ENCODE measurements at regions not wholly inside any gene's neighbourhood (a gene's known extent, or its start where the extent isn't known, plus 50 kb on each side); places are given as distances from the start of the nearest gene placed in this dataset.

DNA sequence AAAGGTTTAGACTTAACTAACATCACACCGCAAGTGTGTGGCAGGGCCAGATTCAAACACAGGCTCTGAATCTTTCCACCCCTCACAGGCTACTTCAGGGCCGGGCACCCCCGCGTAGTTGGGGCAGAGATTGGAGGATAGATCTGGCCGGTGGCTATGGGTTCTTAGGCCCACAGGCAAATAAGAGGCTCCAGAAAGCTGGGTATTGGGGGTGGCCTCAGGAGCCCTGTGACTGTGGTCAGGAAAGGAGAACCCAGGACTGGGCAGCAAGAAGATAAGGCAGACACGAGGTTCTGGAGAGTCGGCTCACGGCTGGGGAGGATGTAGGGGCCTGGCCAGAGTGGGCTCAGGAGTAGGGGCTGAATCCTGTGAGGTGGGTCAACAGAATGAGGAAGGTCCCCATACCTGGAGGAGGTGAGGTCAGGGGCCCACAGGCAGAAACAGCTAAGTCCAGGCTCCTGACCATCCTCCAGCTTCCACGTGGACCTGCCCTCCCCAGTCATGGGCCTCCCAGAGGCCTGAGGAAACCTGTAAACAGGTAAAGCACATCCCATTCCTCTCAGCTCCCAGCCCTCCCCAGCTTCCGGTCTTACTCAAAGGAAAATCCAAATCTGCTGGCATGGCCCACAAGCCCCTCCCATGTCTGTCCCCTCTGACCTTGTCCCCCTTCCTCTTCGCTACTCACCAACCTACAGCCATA lies 306.2 kb downstream of the MATN1 start:
- DNase-seq, result no peak

DNA sequence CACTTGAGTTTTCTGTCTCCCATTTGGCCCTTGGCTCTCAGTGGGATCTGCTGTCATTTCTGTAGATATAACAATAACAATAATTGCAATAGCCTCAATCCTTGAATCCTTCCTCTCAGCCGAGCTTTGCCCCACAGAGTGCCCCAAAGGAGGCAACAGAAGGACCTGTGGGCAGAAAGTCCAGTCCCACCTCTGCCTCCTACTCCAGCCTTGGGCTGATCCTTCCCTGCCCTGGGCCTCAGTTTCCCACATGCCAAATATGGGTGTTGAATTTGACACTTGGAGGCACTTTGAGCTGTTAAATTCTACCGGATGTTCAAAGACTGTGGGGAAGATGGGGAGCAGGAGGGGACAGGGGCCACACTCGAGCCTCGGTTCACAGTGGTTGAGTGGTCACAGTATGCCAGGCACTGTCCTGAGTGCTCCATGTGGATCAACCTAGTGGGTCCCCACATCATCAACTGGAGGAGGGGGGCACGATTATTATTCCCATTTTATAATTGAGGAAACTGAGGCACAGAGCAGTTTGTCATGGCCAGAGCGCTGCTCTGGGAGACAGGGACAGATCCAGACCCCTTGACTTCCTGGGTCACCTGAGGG lies 307.1 kb downstream of the MATN1 start:
- DNase-seq, result no peak

DNA sequence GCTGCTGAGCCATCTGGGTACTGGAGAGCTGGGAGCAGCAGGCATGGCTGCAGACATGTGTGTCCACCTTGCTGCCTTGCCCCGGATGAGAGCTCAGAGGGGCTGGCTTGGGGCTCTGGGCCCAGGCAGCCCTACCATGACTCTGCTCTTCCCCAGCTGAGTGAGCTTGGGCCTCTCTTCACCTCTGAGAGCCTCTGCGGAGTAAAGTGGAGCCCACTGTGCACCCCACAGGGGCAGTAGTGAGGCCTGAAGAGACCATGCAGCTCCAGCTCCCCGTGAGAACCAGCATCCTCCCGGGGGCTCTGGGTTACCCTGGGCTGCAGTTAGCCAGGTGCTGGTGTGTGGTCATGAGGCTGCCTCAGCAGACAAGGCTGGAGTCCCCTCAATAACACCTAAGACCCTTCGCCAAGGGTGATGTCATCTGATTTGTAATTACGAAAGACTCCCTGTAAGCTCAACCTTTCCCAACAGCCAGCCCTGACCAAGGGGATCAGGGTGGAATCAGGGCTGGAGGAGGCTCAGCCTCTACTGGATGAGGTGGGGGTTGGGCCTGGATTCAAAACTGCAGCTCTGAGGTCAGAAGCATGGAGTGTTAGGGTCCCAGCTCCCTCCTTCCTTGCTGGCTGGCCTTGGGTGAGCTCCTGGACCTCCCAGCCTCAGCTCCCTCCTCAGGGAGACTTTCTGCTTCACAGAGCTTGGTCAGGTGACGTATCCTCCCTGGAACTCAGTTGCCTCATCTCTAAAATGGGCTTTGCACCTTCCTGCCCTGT lies 308.0 kb downstream of the MATN1 start:
- no peak for DNase-seq

DNA sequence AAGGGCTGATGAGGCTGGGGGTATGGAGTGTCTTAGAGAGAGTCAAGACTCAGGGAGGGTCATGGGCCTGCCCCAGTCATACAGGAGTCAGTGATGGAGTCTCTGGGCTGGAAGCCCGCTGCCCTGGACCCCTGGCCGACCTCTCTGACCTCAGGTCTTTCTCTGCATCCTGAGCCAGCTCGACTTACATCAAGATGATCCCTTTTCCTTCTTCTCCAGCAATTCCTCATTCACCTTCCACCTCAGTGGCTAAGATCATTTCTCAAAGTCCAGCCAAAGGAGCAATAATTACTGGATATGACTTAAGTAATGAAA lies 308.6 kb downstream of the MATN1 start:
- no peak for DNase-seq

DNA sequence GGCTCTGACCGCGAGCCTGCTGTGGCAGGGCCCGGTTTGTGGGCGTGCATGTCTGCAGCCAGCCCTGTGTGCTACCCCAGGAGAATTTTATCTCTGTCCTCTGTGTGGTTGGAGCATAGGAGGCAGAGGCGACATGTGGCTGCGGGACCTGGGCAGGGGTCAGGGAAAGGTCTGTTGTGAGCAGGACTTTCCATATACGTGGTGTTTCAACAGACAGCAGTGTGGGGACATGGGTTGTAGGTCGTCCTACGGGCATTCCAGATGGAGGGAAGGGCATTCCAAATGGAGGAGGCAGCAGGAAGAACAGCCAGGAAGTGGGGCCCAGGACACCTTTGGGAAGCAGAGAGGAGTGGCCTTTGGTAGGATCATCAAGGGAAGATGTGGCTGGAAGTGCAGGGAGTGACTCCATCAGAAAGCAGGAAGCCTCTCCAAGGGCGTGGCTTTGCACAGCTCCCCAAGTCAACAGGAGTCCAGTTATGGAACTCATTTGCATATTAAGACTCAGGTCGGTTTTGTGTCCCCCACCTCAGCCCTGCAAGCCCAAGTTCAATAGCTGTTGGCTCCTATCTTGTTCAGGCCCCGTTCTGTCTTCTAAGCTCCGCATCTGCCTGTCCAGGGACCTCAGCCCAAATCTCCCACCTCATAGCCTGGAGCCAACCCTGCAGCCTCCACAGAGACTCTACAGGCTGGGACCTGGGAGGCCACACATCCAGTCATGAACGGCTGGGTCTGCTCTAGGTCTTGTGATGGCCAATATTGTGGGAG lies 309.1 kb downstream of the MATN1 start:
- no peak for DNase-seq

DNA sequence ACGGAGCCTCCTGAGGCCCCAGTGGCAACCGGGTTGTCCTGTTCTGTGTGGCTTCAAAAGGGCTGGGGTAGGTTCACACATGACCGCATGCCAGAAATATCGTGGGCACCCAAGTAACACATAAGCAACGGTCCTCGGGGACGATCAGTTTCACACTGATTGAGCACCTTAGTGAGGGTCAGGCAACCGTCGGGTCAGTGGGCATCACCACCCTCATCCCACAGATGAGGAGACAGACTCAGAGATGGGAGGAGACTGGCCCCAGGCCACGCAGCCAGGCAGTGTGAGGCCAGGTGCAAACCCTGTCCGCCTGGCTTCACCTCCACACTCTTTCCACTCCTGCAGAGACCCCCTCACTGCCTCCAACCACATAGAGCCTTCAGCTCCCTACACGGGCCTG lies 309.8 kb downstream of the MATN1 start:
- DNase-seq, result no peak

- DNase-seq, result no peak
Observed at GRCh38 chr1:30413111-30413440, 310.3 kb downstream of the MATN1 start.

DNA sequence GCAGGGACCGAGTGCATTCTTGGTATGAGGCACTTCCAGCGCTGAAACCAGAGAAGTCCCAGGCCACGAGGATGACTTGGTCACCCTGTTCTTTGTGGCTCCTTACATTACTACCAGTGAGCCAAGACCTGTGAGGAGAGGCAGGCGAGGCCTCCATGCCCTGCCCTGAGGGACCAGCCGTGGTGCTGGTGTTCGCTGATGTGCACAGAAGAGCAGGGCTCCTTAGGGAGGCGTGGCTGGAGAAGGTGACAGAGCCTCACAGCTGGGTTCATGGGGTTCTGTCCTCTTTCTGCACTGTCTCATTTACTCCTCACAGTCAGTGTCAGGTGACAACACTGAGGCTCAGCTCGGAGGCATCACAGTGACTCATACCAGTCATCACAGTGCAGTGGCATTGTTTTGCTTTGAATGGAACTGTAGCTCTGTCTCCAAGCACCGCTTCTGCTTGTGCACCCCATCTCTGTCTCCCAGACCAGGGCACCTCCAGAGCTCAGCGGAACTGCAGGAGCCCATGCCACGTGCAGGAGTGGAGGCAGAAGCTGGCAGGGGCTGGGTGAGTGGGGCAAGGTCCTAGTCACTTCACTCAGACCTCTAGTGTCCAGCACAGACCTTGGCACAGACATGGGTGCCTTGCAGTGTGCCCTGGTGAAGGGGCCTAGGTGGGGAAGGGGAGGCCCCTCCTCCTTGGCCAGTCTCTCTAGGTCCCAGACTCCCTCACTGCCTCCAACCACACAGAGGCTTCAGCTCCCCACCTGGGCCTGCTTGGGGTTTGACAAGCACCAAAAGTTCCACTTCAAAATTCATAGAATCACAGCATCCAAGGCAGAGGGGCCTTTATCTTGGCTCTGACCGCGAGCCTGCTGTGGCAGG lies 310.9 kb downstream of the MATN1 start:
- no peak for DNase-seq

GRCh38 chr1:30411206-30411605 lies 312.2 kb downstream of the MATN1 start:
- DNase-seq, result no peak

- DNase-seq, result no peak
Observed at GRCh38 chr1:30410153-30410851, 313.1 kb downstream of the MATN1 start.

GRCh38 chr1:30409476-30410152 lies 313.8 kb downstream of the MATN1 start:
- DNase-seq, result no peak

GRCh38 chr1:30407865-30408580 lies 315.4 kb downstream of the MATN1 start:
- no peak for DNase-seq

DNA sequence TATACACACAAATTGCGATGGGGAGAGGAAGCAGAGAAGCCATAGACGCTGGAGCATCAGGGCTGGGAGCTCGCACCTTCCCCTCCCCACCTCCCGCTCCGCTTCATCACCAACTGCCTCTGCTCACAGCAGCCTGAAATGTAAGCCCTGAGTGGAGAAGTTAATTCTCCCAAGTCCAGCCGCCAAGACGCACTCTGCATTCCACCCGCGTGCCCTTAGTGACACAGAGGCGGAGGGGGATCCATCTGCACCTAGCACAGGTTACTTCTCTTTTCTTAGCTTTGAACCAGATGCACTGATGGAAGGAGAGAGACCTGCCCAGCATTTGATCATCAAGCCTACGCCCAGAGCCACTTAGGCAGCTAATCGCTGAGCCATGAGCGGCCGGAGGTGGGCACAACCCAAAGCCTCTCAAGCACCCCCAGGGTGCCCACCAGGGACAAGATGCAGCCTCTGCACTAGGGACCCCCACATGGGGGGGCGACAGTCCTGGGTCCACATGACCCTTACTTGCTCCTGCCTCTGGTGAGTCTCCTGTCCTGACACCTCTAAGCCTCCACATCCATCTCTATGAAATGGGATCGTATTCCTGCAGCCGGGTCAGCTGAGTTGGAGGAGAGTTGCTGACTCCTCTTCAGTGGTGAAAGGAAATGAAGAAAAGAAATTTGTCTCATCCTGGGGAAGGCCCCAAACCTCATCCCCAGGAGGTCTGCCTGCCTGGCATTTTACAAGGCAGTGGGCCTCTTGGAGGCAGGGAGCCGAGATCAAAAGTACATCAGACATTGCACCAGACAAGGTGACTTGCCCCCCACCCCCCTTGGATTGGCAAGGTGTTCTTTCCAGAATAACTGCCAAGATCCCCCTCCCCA lies 316.2 kb downstream of the MATN1 start:
- DNase-seq, result no peak

DNA sequence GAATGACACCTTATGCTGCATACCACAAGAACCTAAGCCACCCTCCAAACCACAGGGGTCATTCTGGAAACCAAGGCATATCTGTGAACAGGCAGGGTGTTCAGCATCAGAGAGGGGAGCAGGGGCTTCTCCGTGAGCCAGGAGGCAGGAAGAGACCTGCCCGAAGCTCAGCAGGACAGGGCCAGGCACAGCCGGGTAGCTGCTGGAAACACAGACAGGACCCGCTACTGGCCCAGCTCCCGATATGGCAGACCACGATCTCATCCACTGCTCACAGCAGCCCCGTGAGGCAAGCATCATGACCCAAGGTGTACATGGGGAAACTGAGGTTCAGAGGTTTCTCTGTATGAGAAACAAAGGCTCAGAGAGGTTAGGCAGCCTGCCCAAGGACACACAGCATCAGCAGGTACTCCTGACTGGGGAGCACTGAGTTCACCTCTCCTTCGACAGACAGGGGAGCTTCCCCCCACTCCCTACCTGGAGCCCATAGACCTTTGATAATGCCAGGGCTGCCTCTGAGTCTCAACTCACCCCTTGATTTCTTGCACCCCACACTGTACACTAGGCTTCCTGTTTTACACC lies 317.7 kb downstream of the MATN1 start:
- DNase-seq, result no peak

GRCh38 chr1:30405081-30405480 lies 318.3 kb downstream of the MATN1 start:
- DNase-seq, result no peak

GRCh38 chr1:30404341-30404740 lies 319.0 kb downstream of the MATN1 start:
- DNase-seq, result no peak

DNA sequence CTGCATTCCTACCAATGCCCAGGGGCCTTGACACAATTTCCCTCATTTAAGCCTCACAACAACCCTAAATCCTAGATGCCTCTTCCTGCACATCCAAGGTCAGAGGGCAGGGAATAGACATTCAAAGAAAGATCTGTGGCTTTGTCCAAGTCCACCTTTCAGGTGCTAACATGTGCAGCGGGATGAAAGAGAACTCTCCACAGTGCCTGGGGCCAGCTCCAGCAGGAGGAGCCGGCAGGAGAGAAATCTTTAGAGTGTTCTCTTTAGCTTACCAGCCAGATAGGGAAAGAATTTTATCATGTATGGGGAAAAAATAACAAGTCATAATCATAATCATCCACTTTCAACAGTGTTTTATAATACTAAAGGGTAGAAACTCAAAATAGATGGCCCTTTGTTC lies 319.7 kb downstream of the MATN1 start:
- DNase-seq, result no peak

DNA sequence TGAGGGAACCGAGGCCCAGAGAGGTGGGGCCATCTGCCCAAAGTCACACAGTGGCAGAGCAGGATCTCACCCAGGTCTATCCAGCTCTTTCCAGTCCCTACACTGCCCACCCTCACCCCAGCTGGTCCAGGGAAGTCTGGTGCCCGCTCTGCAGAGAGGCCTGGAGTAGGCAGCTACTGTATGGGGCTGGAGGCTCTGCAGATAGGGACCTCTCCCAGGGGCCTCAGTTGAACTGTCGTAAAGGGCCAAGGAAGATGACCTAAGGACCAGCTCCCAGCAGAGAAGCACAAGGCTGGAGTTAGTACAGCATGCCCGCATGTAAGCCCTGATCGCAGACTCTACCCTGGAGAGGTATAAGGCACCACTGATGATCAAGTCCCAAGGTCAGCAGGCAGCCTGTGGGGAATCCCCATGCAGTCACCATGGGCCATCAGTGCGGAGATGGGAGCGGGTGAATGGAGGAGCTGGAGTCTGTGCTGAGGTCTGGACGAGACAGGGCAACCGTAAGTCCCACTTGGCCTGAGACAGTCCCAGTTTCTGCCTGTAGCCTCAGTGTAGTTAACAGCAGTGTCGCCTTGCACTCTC lies 320.2 kb downstream of the MATN1 start:
- no peak for DNase-seq

- no peak for DNase-seq
Observed at GRCh38 chr1:30402031-30402430, 321.4 kb downstream of the MATN1 start.
